SIG-M5 treated with dmso at 0.1 percent for 504 hours (cell line): ENCODE measurements at regions not wholly inside any gene's neighbourhood (a gene's known extent, or its start where the extent isn't known, plus 50 kb on each side); places are given as distances from the start of the nearest gene placed in this dataset.

Source experiments
- DNase-seq: peaks from one replicate; lab custom pipeline; 2025; ENCODE audit not compliant: unreplicated experiment; lab: John Stamatoyannopoulos, UW

GRCh38 chr13:99122171-99122570 is 78.5 kb upstream of the UBAC2 start:
- DNase-seq, result no peak

DNA sequence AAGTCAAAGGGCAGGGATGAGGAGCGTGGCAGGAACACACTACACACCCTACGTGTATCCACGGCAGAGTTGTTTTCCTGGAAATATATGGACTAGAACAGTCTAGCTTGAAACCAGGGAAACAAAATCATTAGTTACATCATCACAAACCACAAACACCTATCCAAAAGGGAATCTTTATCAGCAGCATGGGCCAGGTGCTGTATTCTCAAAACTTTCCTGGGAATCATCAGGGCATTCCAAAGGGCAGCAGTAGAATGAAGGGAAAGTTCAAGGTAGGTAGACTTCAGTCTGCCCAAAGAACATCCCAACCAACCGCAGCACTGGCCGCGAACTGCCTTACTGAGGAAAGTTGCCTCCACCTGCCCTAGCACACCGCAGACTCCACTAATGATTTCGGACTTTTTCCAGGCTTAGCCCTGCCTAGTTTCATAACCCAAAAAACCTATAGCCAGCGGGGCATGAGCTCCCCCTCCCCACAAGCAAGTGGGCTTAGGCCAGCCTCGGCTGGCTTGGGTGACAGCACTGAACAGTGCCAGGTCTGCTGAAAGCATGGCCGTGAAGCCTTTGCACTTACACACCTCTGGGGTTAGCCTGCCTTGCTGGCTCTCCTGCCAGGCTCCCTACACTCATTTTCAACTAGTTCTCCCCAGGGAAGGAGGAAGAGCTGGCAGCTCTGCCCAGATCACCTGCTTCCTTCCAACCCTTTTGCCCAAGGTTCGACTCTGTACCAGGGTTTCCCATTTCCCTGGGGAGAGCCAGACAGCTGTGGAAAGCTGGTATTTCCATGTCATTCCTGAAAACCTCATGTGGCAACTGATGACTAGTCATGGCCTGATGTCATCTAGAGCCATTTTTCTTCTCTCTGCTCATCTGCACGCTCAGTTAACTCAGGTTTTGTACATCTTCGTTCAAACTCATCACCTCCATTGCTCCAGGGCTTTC is 77.3 kb upstream of the UBAC2 start:
- DNase-seq, result no peak

GRCh38 chr13:99124046-99124400 is 76.6 kb upstream of the UBAC2 start:
- no peak for DNase-seq

DNA sequence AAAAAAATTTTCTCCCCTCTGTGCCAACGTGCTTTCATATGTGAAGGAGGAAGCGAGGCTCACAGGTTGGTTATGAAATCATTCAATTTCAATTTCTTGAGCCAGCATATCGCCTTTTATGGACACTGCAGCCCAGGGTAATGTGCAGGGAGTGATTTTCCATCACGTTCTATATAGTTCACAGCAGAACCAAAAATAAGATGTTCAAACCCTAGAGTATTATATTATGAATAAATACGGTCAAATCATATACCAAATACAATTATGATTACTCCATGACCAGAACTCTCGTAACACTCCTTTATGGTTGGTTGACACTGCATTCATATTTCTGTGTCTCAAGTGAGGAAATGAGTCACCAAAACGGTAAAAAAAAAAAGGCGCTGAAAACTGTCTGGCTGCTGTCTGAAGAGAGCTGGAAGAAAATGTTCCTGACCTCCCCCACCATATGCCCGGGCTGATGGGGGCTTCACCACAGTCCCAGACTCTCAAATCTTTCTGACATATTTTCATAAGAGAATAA is 75.8 kb upstream of the UBAC2 start:
- peak; percentile 60 for DNase-seq

GRCh38 chr13:99125326-99125915 is 75.2 kb upstream of the UBAC2 start:
- DNase-seq, result no peak

DNA sequence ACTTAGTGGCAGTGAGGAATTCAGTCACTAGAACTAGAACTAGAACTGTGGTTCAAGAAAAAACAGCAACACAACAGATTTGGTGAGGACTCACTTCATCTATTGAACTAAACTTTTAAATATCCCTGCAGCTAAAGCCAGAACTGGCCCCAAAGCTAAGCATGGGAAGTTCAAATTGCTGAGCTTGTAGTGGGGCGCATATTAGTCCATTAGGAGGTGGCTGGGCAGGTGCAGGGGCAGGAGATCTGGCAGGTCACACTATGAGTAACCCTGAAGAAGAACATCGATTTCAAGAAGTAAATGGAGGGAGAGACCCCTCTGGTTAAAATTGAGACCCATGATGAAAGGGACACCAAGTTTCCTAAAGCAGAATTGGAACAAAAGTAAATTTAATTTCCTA is 73.8 kb upstream of the UBAC2 start:
- no peak for DNase-seq

DNA sequence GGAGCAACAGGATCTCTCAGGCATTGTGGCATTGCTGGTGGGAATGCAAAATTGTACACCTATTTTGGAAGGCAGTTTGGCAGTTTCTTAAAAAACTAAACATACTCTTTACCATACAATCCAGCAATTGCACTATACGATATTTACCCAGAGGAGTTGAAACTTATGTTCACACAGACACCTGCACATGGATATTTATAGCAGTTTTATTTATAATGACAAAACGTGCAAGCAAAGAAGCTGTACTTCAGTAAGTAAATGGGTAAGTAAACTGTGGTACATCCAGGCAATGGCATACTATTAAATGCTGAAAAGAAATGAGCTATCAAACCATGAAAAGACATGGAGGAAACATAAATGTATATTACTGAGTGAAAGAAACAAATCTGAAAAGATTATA is 71.6 kb upstream of the UBAC2 start:
- no peak for DNase-seq

- DNase-seq, result no peak
Observed at GRCh38 chr13:99129951-99130350, 70.7 kb upstream of the UBAC2 start.

DNA sequence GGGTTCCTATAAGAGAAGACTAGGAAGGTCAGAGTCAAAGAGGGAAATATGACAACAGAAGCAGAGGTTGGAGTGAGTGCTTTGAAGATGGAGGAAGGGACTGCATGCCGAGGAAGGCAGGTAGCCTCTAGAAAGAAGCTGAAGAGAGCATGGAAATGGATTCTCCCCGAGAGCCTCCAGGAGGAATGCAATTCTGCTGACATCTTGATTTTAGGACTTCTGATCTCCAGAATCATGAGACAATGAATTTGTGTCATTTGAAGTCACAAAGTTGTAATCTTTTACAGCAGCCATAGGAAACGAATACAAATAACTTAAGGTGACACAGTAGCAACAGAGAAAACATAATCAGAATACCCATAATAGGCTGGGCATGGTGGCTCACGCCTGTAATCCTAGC is 69.2 kb upstream of the UBAC2 start:
- DNase-seq, result no peak

DNA sequence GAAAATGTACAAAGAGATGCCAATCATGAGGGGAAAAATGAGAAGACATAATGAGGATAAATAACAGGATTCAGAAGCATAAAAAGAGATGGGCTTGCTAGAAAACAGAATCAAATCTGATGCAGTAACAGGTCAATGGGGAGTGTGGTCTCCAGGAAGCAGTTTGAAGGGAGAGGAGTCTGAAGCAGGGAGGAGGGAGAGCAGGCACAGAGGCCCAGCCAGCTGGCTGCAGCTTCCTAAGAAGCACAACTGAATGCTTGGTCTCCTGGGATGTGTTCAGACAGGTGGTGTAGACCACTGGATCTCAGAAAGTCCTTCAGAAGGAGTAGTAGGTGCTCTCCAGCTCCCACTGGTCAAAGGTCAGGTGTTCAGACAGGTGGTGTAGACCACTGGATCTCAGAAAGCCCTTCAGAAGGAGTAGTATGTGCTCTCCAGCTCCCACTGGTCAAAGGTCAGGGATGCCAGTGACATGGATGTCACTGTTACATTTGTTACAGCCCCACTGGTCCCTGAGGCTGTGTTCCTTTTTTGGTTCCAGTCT is 68.3 kb upstream of the UBAC2 start:
- no peak for DNase-seq

GRCh38 chr13:99133230-99133629 is 67.4 kb upstream of the UBAC2 start:
- DNase-seq, result no peak

DNA sequence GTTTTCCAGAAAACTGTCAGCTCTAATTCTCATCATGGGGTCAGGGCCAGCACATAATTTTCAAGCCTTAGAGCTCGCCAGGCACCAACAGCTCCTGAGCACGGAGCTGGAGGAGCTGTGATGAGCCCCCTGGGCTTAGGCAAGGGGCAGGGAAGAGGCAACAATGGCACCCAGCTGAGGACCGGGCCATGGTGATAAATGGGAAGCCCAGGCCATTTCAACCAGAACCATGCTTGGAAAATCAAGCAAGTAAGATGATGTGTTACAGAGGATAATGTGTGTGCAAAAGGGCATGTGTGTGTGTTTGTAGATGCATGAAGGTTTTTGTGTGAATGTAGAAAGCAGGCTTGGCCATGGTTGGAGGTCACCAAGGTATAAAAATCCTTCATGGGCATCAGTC is 66.8 kb upstream of the UBAC2 start:
- DNase-seq, result no peak

GRCh38 chr13:99135591-99135990 is 65.1 kb upstream of the UBAC2 start:
- no peak for DNase-seq

DNA sequence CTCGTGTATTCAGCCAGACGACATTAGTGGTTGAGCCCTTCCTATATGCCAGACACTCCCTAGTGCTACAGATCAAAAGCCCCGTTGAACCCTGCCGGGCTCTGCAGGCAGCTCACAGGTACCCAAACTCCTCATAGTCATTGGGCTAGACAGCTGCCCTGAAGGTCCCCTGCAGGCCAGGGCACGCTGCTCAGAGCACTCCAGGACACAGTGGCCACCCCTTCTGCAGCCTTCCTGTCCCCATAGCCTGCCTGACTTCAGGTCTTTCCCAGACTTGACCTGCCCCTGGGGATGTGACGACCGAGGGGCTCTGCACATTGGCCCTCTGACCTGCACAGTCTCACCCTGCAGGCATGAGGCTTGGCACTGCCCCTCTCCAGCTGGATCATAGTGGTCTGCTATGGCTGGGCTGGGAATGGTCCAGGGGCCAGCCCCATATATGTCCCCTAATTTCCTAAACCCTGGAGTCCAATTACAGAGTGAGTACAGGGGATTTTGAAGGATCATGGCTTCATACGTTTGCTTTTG is 64.2 kb upstream of the UBAC2 start:
- no peak for DNase-seq

GRCh38 chr13:99140831-99141230 is 59.8 kb upstream of the UBAC2 start:
- no peak for DNase-seq

GRCh38 chr13:99143904-99144303 is 56.8 kb upstream of the UBAC2 start:
- DNase-seq, result no peak

DNA sequence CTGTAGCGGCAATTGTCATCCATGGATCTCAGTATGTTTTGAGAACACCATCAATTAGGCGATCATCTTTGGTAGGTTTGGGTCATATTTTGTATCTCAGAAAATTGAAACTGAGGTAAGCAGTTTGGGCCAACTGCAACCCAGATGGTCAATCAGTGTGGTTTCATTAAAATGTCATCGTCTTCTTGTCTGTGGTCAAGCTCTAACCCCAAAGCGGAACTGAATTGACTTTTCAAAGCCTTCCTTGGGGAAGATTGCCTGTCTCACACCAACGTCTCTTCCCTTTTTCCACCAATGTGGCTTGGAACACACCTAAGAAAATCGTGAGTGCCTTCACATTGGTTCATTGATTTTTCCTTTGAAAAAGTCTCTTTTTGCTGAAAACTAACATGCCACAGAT is 56.3 kb upstream of the UBAC2 start:
- DNase-seq, result peak; percentile 50

GRCh38 chr13:99145461-99145860 is 55.2 kb upstream of the UBAC2 start:
- DNase-seq, result no peak

DNA sequence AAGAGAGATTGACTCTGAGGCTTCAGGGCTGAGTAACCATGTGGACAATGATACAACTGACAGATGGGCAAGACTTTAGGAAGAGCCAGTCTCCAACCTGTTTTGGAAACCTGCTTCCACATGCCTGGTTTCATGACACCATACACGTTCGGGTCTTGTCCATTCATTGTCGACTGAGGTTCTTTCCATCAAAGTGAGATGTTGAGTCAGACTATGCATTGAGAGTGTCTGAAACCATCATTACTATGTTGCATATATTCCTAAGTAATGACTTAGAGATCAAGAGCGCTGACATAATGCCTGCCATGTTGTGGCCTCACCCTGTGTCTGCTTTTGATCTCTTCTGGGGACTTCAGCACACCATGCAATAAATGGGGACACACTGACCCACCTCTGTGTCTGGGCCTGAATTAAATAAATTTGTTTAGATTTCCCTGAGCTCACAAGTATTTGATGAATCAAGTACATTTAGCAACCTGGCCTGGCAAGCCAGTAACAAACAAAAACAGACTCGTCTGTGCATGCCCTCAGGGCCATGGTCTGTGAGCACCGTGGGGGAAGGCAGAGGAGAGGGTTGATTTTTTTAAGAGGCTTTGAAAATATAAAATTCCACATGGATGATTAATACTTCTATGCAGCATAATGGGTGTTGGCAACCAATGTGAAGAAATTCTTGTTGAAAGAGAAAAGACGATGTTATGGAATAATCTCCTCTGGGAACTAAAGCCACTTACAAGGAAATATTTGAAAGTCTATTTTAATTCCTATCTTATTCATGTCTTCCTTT is 49.9 kb upstream of the UBAC2 start:
- DNase-seq, result no peak
